ENCODE measurements at regions not wholly inside any gene's neighbourhood (a gene's known extent, or its start where the extent isn't known, plus 50 kb on each side); places are given as distances from the start of the nearest gene placed in this dataset.

DNA sequence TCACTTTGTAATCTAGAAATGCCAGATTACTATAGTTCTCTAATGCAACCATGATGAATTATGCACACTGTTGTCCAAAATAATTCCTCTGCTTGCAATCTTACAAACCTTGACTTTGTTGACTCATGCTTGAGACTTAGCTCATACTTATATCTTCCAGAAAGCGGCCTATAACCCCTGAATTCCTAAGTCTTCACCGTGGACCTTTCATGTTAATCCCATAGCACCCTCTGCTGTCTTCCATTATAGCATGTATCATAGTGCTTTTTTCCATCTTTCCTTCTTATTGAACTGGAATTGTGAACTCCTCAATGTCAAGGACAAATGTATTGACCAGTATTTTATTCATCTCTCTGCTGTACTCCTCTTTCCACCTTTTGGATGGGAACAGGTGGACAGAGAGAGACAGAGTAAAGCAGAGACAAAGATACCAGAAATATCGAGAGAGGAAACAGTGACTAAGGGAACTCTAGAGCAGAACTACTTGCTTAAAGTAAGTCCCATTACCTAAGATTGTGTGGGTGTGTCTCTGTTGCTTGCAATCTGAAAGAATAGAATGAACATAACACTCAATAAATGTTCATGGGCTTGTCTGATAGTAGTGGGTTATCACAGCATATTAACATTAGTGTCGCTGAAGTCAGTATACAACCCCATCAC lies 110.0 kb downstream of the LURAP1L start:
- Histone ChIP-seq H3K36me3 (ENCODE audit: control insufficient read depth in 2 of 3, insufficient read depth in 3 of 3, low read length in 3 of 3) (no peaks in the 10 kb centered on the region), H3K27ac (ENCODE audit: low read depth, low read length) (no peak overlapping the region), H3K9me3 (ENCODE audit: control insufficient read depth in 2 of 3, low read length in 3 of 3) (peaks cover 0 to 10% (median 0%) of the 10 kb centered on the region in 3 experiments), H3K27me3 (ENCODE audit: control insufficient read depth in 2 of 2, insufficient read depth in 2 of 2, low read length in 2 of 2) (no peaks in the 10 kb centered on the region), H3K4me3 (ENCODE audit: low read length) (no peak overlapping the region), H3K4me1 (ENCODE audit: control insufficient read depth in 2 of 2, insufficient read depth in 2 of 2, low read length in 2 of 2) (no peaks in the 10 kb centered on the region)
- ATAC-seq (no peak), DNase-seq (no peak)
- CTCF ChIA-PET = no interaction called here
- POLR2A ChIA-PET = no interaction called here
- Mint-ChIP-seq H3K27me3 (no peaks in the 10 kb centered on the region), H3K9me3 (peaks cover 0 to 18% (median 7%) of the 10 kb centered on the region in 11 donors), H3K27ac (no peak overlapping the region), H3K4me1 (no peaks in the 10 kb centered on the region), H3K4me3 (no peak overlapping the region), H3K36me3 (peaks cover 0 to 7% (median 0%) of the 10 kb centered on the region in 5 donors)
- intact Hi-C loops (cut with micrococcal nuclease) = no loop called here

DNA sequence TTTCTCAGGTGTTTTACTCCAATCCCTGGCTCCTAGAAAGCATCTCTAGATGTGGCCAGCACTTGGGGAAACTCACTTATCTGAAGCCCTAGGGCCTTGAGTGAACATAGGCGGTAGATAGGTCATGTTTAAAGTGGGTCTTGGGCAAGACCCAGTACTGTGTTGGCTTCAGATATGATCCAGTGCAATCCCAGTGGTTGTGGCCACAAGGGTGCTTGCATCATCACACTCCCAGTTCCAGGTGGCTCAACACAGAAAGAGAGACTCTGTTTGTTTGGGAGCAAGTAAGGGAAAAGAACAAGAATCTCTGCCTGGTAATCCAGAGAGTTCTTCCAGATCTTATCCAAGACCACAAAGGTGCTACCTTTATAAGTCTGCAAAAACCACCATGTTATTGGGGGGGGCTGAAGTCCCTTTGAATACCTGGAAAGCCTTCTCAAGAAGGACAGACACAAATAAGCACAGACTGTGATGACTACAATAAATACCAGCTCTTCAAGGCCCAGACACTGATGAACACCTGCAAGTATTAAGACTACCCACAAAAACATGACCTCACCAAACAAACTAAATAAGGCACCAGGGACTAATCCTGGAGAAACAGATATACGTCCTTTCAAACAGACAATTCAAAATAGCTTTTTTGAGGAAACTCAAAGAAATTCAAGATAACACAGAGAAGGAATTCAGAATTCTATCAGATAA lies 114.7 kb downstream of the LURAP1L start:
- peaks cover 0 to 7% (median 0%) of the 10 kb centered on the region in 3 experiments for H3K9me3 ChIP-seq (ENCODE audit: control insufficient read depth in 2 of 3, low read length in 3 of 3)
- no peak overlapping the region for H3K4me3 ChIP-seq (ENCODE audit: low read length)
- H3K4me1 ChIP-seq (ENCODE audit: control insufficient read depth in 2 of 2, insufficient read depth in 2 of 2, low read length in 2 of 2) = no peaks in the 10 kb centered on the region
- H3K27me3 ChIP-seq (ENCODE audit: control insufficient read depth in 2 of 2, insufficient read depth in 2 of 2, low read length in 2 of 2) = no peaks in the 10 kb centered on the region
- ChIA-PET CTCF (no interaction called here), POLR2A (no interaction called here)
- intact Hi-C loops (cut with micrococcal nuclease) = no loop called here
- H3K4me3 Mint-ChIP-seq = no peak overlapping the region
- H3K27ac Mint-ChIP-seq = no peak overlapping the region
- H3K4me1 Mint-ChIP-seq = no peaks in the 10 kb centered on the region
- DNase-seq (no peak), ATAC-seq (no peak)
- H3K27ac ChIP-seq (ENCODE audit: low read depth, low read length) = no peak overlapping the region
- peaks cover 0 to 7% (median 0%) of the 10 kb centered on the region in 5 donors for H3K36me3 Mint-ChIP-seq
- H3K9me3 Mint-ChIP-seq = peaks cover 0 to 37% (median 11%) of the 10 kb centered on the region in 11 donors
- H3K27me3 Mint-ChIP-seq = no peaks in the 10 kb centered on the region
- H3K36me3 ChIP-seq (ENCODE audit: control insufficient read depth in 2 of 3, insufficient read depth in 3 of 3, low read length in 3 of 3) = no peaks in the 10 kb centered on the region

GRCh38 chr9:12891588-12891987 lies 116.8 kb downstream of the LURAP1L start:
- no peak overlapping the region for H3K4me3 Mint-ChIP-seq
- H3K27me3 ChIP-seq (ENCODE audit: control insufficient read depth in 2 of 2, insufficient read depth in 2 of 2, low read length in 2 of 2) = no peaks in the 10 kb centered on the region
- DNase-seq (no peak), ATAC-seq (no peak)
- no peaks in the 10 kb centered on the region for H3K4me1 ChIP-seq (ENCODE audit: control insufficient read depth in 2 of 2, insufficient read depth in 2 of 2, low read length in 2 of 2)
- H3K36me3 ChIP-seq (ENCODE audit: control insufficient read depth in 2 of 3, insufficient read depth in 3 of 3, low read length in 3 of 3) = no peaks in the 10 kb centered on the region
- peaks cover 0 to 7% (median 0%) of the 10 kb centered on the region in 3 experiments for H3K9me3 ChIP-seq (ENCODE audit: control insufficient read depth in 2 of 3, low read length in 3 of 3)
- H3K36me3 Mint-ChIP-seq = peaks cover 0 to 7% (median 0%) of the 10 kb centered on the region in 5 donors
- intact Hi-C loops (cut with micrococcal nuclease) = no loop called here
- ChIA-PET CTCF (no interaction called here), POLR2A (no interaction called here)
- H3K27ac ChIP-seq (ENCODE audit: low read depth, low read length) = no peak overlapping the region
- H3K9me3 Mint-ChIP-seq = peaks cover 0 to 38% (median 11%) of the 10 kb centered on the region in 11 donors
- no peak overlapping the region for H3K4me3 ChIP-seq (ENCODE audit: low read length)
- no peaks in the 10 kb centered on the region for H3K4me1 Mint-ChIP-seq
- H3K27me3 Mint-ChIP-seq = no peaks in the 10 kb centered on the region
- no peak overlapping the region for H3K27ac Mint-ChIP-seq

GRCh38 chr9:12903316-12903715 lies 128.5 kb downstream of the LURAP1L start:
- Histone ChIP-seq H3K27ac (ENCODE audit: low read depth, low read length) (no peak overlapping the region), H3K4me3 (ENCODE audit: low read length) (no peak overlapping the region), H3K4me1 (ENCODE audit: control insufficient read depth in 2 of 2, insufficient read depth in 2 of 2, low read length in 2 of 2) (no peaks in the 10 kb centered on the region), H3K27me3 (ENCODE audit: control insufficient read depth in 2 of 2, insufficient read depth in 2 of 2, low read length in 2 of 2) (no peaks in the 10 kb centered on the region), H3K36me3 (ENCODE audit: control insufficient read depth in 2 of 3, insufficient read depth in 3 of 3, low read length in 3 of 3) (no peaks in the 10 kb centered on the region), H3K9me3 (ENCODE audit: control insufficient read depth in 2 of 3, low read length in 3 of 3) (peaks cover 0 to 4% (median 0%) of the 10 kb centered on the region in 3 experiments)
- Mint-ChIP-seq H3K27ac (no peak overlapping the region), H3K27me3 (no peaks in the 10 kb centered on the region), H3K4me1 (no peaks in the 10 kb centered on the region), H3K4me3 (no peak overlapping the region), H3K9me3 (peaks cover 4 to 32% (median 13%) of the 10 kb centered on the region in 11 donors), H3K36me3 (peaks cover 0 to 4% (median 0%) of the 10 kb centered on the region in 5 donors)
- CTCF ChIA-PET = no interaction called here
- POLR2A ChIA-PET = no interaction called here
- no peak for ATAC-seq
- intact Hi-C loops (cut with micrococcal nuclease) = no loop called here
- no peak for DNase-seq

DNA sequence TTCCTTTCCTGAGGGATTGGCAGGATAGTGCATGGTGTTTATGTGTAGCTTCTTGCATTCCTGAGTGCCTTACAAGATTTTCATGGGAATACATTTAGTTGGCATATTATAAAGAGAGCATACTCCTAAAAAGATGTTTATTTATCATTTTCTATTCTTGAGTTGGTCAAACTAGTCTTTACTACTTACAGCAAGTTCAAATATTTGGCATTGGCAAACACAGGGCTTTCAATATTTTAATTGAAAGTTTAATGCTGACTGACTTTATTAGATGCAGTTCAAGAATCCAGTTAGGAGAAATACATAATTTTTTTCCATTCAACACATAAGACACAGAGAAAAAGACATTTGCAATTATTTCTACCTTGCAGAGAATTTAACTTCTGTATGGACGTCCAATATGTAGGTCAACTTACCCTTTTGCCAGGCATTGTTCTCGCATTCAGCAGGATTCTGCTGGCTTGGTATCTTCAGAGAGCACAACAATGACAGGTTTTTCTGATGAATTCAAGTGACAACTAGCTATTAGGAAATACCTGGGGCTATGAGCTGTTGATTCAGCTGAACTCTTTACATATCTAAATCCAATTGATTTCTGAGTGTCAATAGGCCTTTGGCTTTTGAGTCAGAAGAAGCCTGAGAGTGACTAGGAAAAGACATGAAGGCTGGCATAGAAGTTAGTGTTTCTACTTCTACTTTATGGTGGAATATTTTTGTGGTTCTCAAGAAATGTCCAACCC lies 129.6 kb downstream of the LURAP1L start:
- DNase-seq (no peak), ATAC-seq (no peak)
- Mint-ChIP-seq H3K27ac (no peak overlapping the region), H3K9me3 (peaks cover 4 to 25% (median 11%) of the 10 kb centered on the region in 11 donors), H3K4me1 (no peaks in the 10 kb centered on the region), H3K36me3 (peaks cover 0 to 4% (median 0%) of the 10 kb centered on the region in 5 donors), H3K27me3 (no peaks in the 10 kb centered on the region), H3K4me3 (no peak overlapping the region)
- Histone ChIP-seq H3K36me3 (ENCODE audit: control insufficient read depth in 2 of 3, insufficient read depth in 3 of 3, low read length in 3 of 3) (no peaks in the 10 kb centered on the region), H3K4me3 (ENCODE audit: low read length) (no peak overlapping the region), H3K4me1 (ENCODE audit: control insufficient read depth in 2 of 2, insufficient read depth in 2 of 2, low read length in 2 of 2) (no peaks in the 10 kb centered on the region), H3K27me3 (ENCODE audit: control insufficient read depth in 2 of 2, insufficient read depth in 2 of 2, low read length in 2 of 2) (no peaks in the 10 kb centered on the region), H3K9me3 (ENCODE audit: control insufficient read depth in 2 of 3, low read length in 3 of 3) (peaks cover 0 to 4% (median 0%) of the 10 kb centered on the region in 3 experiments), H3K27ac (ENCODE audit: low read depth, low read length) (no peak overlapping the region)
- intact Hi-C loops (cut with micrococcal nuclease) = no loop called here
- CTCF ChIA-PET = no interaction called here
- POLR2A ChIA-PET = no interaction called here

GRCh38 chr9:12906646-12907045 lies 131.8 kb downstream of the LURAP1L start:
- Histone ChIP-seq H3K4me3 (ENCODE audit: low read length) (no peak overlapping the region), H3K36me3 (ENCODE audit: control insufficient read depth in 2 of 3, insufficient read depth in 3 of 3, low read length in 3 of 3) (no peaks in the 10 kb centered on the region), H3K4me1 (ENCODE audit: control insufficient read depth in 2 of 2, insufficient read depth in 2 of 2, low read length in 2 of 2) (no peaks in the 10 kb centered on the region), H3K27ac (ENCODE audit: low read depth, low read length) (no peak overlapping the region), H3K27me3 (ENCODE audit: control insufficient read depth in 2 of 2, insufficient read depth in 2 of 2, low read length in 2 of 2) (no peaks in the 10 kb centered on the region), H3K9me3 (ENCODE audit: control insufficient read depth in 2 of 3, low read length in 3 of 3) (peaks cover 0 to 2% (median 0%) of the 10 kb centered on the region in 3 experiments)
- Mint-ChIP-seq H3K4me1 (no peaks in the 10 kb centered on the region), H3K36me3 (peaks cover 0 to 4% (median 0%) of the 10 kb centered on the region in 5 donors), H3K27me3 (no peaks in the 10 kb centered on the region), H3K9me3 (peaks cover 3 to 12% (median 9%) of the 10 kb centered on the region in 11 donors), H3K27ac (no peak overlapping the region), H3K4me3 (no peak overlapping the region)
- CTCF ChIA-PET = no interaction called here
- intact Hi-C loops (cut with micrococcal nuclease) = no loop called here
- POLR2A ChIA-PET = no interaction called here
- ATAC-seq (no peak), DNase-seq (no peak)

All from naive thymus-derived CD4-positive, alpha-beta T cell (primary cell).